GM19025 (cell line): ENCODE measurements at regions not wholly inside any gene's neighbourhood (a gene's known extent, or its start where the extent isn't known, plus 50 kb on each side); places are given as distances from the start of the nearest gene placed in this dataset.

Experiments
- ATAC-seq: cut with Tn5 transposase; IDR thresholded peaks from one replicate; pipeline ENCODE4 v1.9.1; 2021; ENCODE audit warnings: mild to moderate bottlenecking, low read depth, moderate library complexity; ENCODE audit not compliant: unreplicated experiment

- no peak for ATAC-seq
Measured at GRCh38 chr6:97666889-97667288, 383.9 kb upstream of the MMS22L start.

GRCh38 chr6:97668716-97669115 lies 385.7 kb upstream of the MMS22L start:
- no peak for ATAC-seq

- ATAC-seq: peak; percentile 100
Measured at GRCh38 chr6:97669191-97670031, 386.4 kb upstream of the MMS22L start.

- no peak for ATAC-seq
Measured at GRCh38 chr6:97674802-97675201, 391.8 kb upstream of the MMS22L start.

- no peak for ATAC-seq
Measured at GRCh38 chr6:97677626-97678025, 394.6 kb upstream of the MMS22L start.

GRCh38 chr6:97687916-97688315 lies 404.9 kb upstream of the MMS22L start:
- no peak for ATAC-seq

GRCh38 chr6:97689078-97689754 lies 406.2 kb upstream of the MMS22L start:
- ATAC-seq: no peak

GRCh38 chr6:97697456-97697855 lies 414.4 kb upstream of the MMS22L start:
- no peak for ATAC-seq

- ATAC-seq: no peak
Measured at GRCh38 chr6:97701801-97702200, 418.8 kb upstream of the MMS22L start.

GRCh38 chr6:97702248-97702647 lies 419.2 kb upstream of the MMS22L start:
- no peak for ATAC-seq

- ATAC-seq: no peak
Measured at GRCh38 chr6:97703661-97704060, 420.6 kb upstream of the MMS22L start.

GRCh38 chr6:97705568-97705967 lies 422.6 kb upstream of the MMS22L start:
- no peak for ATAC-seq

GRCh38 chr6:97712751-97713150 lies 429.7 kb upstream of the MMS22L start:
- no peak for ATAC-seq

- no peak for ATAC-seq
Measured at GRCh38 chr6:97714772-97715171, 431.8 kb upstream of the MMS22L start.

- no peak for ATAC-seq
Measured at GRCh38 chr6:97717086-97717485, 434.1 kb upstream of the MMS22L start.

GRCh38 chr6:97726378-97726777 lies 443.4 kb upstream of the MMS22L start:
- ATAC-seq: no peak

- ATAC-seq: no peak
Measured at GRCh38 chr6:97732045-97732444, 449.0 kb upstream of the MMS22L start.

GRCh38 chr6:97757575-97757974 lies 474.6 kb upstream of the MMS22L start:
- ATAC-seq: no peak

GRCh38 chr6:97765461-97765860 lies 482.4 kb upstream of the MMS22L start:
- no peak for ATAC-seq

- no peak for ATAC-seq
Measured at GRCh38 chr6:97771372-97771771, 488.4 kb upstream of the MMS22L start.

- ATAC-seq: no peak
Measured at GRCh38 chr6:97775012-97775411, 492.0 kb upstream of the MMS22L start.
